Natural killer cell (primary cell): ENCODE measurements at regions not wholly inside any gene's neighbourhood (a gene's known extent, or its start where the extent isn't known, plus 50 kb on each side); places are given as distances from the start of the nearest gene placed in this dataset.

Source experiments
- ATAC-seq, 3 donors: fragments of 150-1000 bp in 2 of 3; fragments of 200-7000 bp in 1 of 3; cut with Tn5 transposase; 1 replicate in 1 of 3; 2 replicates in 2 of 3; pipeline ENCODE4 v1.10.0; 2021; ENCODE audit warnings: mild to moderate bottlenecking in 2 of 3, moderate library complexity in 2 of 3
- DNase-seq, 2 donors: peaks; one replicate each; pipeline versions ENCODE4 v3.0.0 to v3.0.0-alpha.2; 2013 to 2021; ENCODE audit warnings: mixed read lengths in 1 of 2
- H3K27ac ChIP-seq: one replicate; pipeline ENCODE4 v1.5.1; 2013; ENCODE audit warnings: mild to moderate bottlenecking, low read length
- H3K27me3 ChIP-seq: one replicate; pipeline ENCODE4 v1.6.1; 2013; ENCODE audit warnings: low read length; ENCODE audit not compliant: control insufficient read depth, insufficient read depth
- H3K36me3 ChIP-seq: one replicate; pipeline ENCODE4 v1.6.1; 2013; ENCODE audit warnings: low read length; ENCODE audit not compliant: control insufficient read depth, insufficient read depth
- H3K4me1 ChIP-seq: one replicate; pipeline ENCODE4 v1.6.1; 2013; ENCODE audit warnings: low read length; ENCODE audit not compliant: control insufficient read depth, insufficient read depth
- H3K4me3 ChIP-seq: one replicate; pipeline ENCODE4 v1.5.1; 2013; ENCODE audit warnings: low read length
- H3K9me3 ChIP-seq: one replicate; pipeline ENCODE4 v1.6.1; 2013; ENCODE audit warnings: low read length; ENCODE audit not compliant: control insufficient read depth, insufficient read depth
- H3K27ac Mint-ChIP-seq, 2 donors: one replicate each; pipeline ENCODE4 v1.8.0; 2022; ENCODE audit warnings: mild to moderate bottlenecking in 2 of 2, mixed read lengths in 2 of 2, moderate library complexity in 1 of 2
- H3K27me3 Mint-ChIP-seq, 2 donors: one replicate each; pipeline ENCODE4 v1.8.0; 2022; ENCODE audit warnings: low read depth in 2 of 2, mixed read lengths in 2 of 2
- H3K36me3 Mint-ChIP-seq: one replicate; pipeline ENCODE4 v1.8.0; 2022; ENCODE audit warnings: mixed read lengths
- H3K4me1 Mint-ChIP-seq, 2 donors: one replicate each; pipeline ENCODE4 v1.8.0; 2022; ENCODE audit warnings: mixed read lengths in 2 of 2
- H3K4me3 Mint-ChIP-seq: one replicate; pipeline ENCODE4 v1.8.0; 2022; ENCODE audit warnings: mild to moderate bottlenecking, moderate library complexity, mixed read lengths
- H3K9me3 Mint-ChIP-seq, 2 donors: one replicate each; pipeline ENCODE4 v1.8.0; 2022; ENCODE audit warnings: mixed read lengths in 2 of 2
- CTCF ChIP-seq: fragments of 200-600 bp; IDR thresholded peaks from one replicate; pipeline ENCODE4 v1.8.0; 2022; ENCODE audit warnings: antibody characterized with exemption
- WGBS: methylation state at CpG from one replicate; pipeline ENCODE4 v1.1.7; 2013; ENCODE audit warnings: missing lambda C conversion rate; ENCODE audit not compliant: insufficient coverage; 5-methylcytosine and 5-hydroxymethylcytosine counted together
- intact Hi-C: fragments of 100-400 bp; cut with micrococcal nuclease; formaldehyde crosslinking; loops from one replicate; pipeline ENCODE4 v1.14.2; 2022

- no peaks in the 10 kb centered on the region for H3K9me3 ChIP-seq
- no peaks in the 10 kb centered on the region for H3K4me1 ChIP-seq
- no peak overlapping the region for H3K27ac ChIP-seq
- DNase-seq (no peak), ATAC-seq (no peak)
- no peaks in the 10 kb centered on the region for H3K27me3 ChIP-seq
- no peaks in the 10 kb centered on the region for H3K36me3 ChIP-seq
- Mint-ChIP-seq H3K4me3 (no peak overlapping the region), H3K4me1 (no peaks in the 10 kb centered on the region), H3K36me3 (no peaks in the 10 kb centered on the region), H3K27ac (no peak overlapping the region), H3K9me3 (no peaks in the 10 kb centered on the region), H3K27me3 (peaks cover 8 to 27% of the 10 kb centered on the region in 2 donors)
- no peak overlapping the region for H3K4me3 ChIP-seq
- 63% methylated on average over 29 of the region's 29 CpGs for WGBS
- intact Hi-C loops: no loop called here
- TF ChIP-seq CTCF: no peak
Observed at GRCh38 chr22:27032091-27032761, 374.8 kb downstream of the MIAT start.

GRCh38 chr22:27041745-27042310, 384.4 kb downstream of the MIAT start:
- Mint-ChIP-seq H3K27me3 (peaks cover 7 to 35% of the 10 kb centered on the region in 2 donors), H3K36me3 (no peaks in the 10 kb centered on the region), H3K27ac (no peak overlapping the region), H3K4me1 (no peaks in the 10 kb centered on the region), H3K4me3 (no peak overlapping the region), H3K9me3 (no peaks in the 10 kb centered on the region)
- no peak overlapping the region for H3K27ac ChIP-seq
- intact Hi-C loops: no loop called here
- TF ChIP-seq CTCF: no peak
- H3K27me3 ChIP-seq: no peaks in the 10 kb centered on the region
- no peak overlapping the region for H3K4me3 ChIP-seq
- WGBS: 90% methylated on average over 13 of the region's 14 CpGs
- H3K9me3 ChIP-seq: no peaks in the 10 kb centered on the region
- no peaks in the 10 kb centered on the region for H3K36me3 ChIP-seq
- no peaks in the 10 kb centered on the region for H3K4me1 ChIP-seq
- DNase-seq (no peak), ATAC-seq (no peak)

- peaks cover 7 to 35% of the 10 kb centered on the region in 2 donors for H3K27me3 Mint-ChIP-seq
- Histone ChIP-seq H3K27me3 (no peaks in the 10 kb centered on the region), H3K4me3 (no peak overlapping the region), H3K4me1 (no peaks in the 10 kb centered on the region), H3K27ac (no peak overlapping the region), H3K9me3 (no peaks in the 10 kb centered on the region), H3K36me3 (no peaks in the 10 kb centered on the region)
- WGBS: 86% methylated on average over 5 of the region's 5 CpGs
- no peaks in the 10 kb centered on the region for H3K36me3 Mint-ChIP-seq
- H3K27ac Mint-ChIP-seq: no peak overlapping the region
- no peaks in the 10 kb centered on the region for H3K4me1 Mint-ChIP-seq
- no peak overlapping the region for H3K4me3 Mint-ChIP-seq
- ATAC-seq (no peak), DNase-seq (no peak)
- no peaks in the 10 kb centered on the region for H3K9me3 Mint-ChIP-seq
- intact Hi-C loops: no loop called here
- TF ChIP-seq CTCF: no peak
Observed at GRCh38 chr22:27043262-27043661, 385.9 kb downstream of the MIAT start.
